HCT116 (cell line): ENCODE measurements at regions not wholly inside any gene's neighbourhood (a gene's known extent, or its start where the extent isn't known, plus 50 kb on each side); places are given as distances from the start of the nearest gene placed in this dataset.

Source experiments
- ATAC-seq: fragments of 200-7000 bp; cut with Tn5 transposase; 2 replicates; pipeline ENCODE4 v1.9.1; 2020; ENCODE audit warnings: mild to moderate bottlenecking, moderate library complexity
- BruUV-seq: library from RNA; stranded (reverse); fragments of 400-500 nt; replicated peaks from 2 replicates; lab custom pipeline; 2021; lab: Mats Ljungman, UMichigan
- CTCF ChIA-PET: fragments of 300-600 bp; sonication (Branson Sonifier 250); formaldehyde crosslinking; loops from one replicate; lab custom pipeline; 2021; ENCODE audit warnings: antibody characterized with exemption; lab: Charles Lee
- POLR2A ChIA-PET: fragments of 300-600, 350-600 bp; sonication (Branson Sonifier 250); formaldehyde crosslinking; loops from one replicate; lab custom pipeline; 2021; ENCODE audit warnings: antibody characterized with exemption; lab: Charles Lee
- RAD21 ChIA-PET, 2 experiments: fragments of 300-600 bp; sonication (Branson Sonifier 250); formaldehyde crosslinking; loops; one replicate each; lab custom pipeline; 2023; ENCODE audit warnings: low total read pairs in 2 of 2; ENCODE audit not compliant: uncharacterized antibody in 2 of 2, unreplicated experiment in 2 of 2, low non-redundant PET in 1 of 2; lab: Charles Lee
- DNase-seq: peaks from one replicate; pipeline ENCODE4 v3.0.0-alpha.2; 2010; ENCODE audit warnings: low read depth, low spot score
- H2AFZ ChIP-seq: fragments of 200-600 bp; shearing (Covaris generic), sonication (generic); 2 replicates; pipeline ENCODE4 v1.6.1; 2017; ENCODE audit warnings: low read depth, mixed run types, mixed read lengths, antibody characterized with exemption, low read length; ENCODE audit not compliant: poor library complexity, severe bottlenecking
- H3K27ac ChIP-seq: 2 replicates; pipeline ENCODE4 v1.5.1; 2012; ENCODE audit warnings: low read depth, low read length
- H3K27me3 ChIP-seq: fragments of 200-600 bp; sonication (generic); 2 replicates; pipeline ENCODE4 v1.6.1; 2016; ENCODE audit warnings: mixed run types, low read length, mixed read lengths; ENCODE audit not compliant: insufficient read depth
- H3K36me3 ChIP-seq, 2 experiments: fragments of 200-500 bp in 1 of 2; fragments of 200-600 bp in 1 of 2; sonication (Bioruptor generic) in 1 of 2; sonication (generic) in 1 of 2; 2 replicates each; pipeline versions ENCODE4 v1.5.1 to v1.6.1; 2014 to 2016; ENCODE audit warnings: low read length in 2 of 2, inconsistent platforms in 1 of 2, mixed read lengths in 1 of 2, mixed run types in 1 of 2; ENCODE audit not compliant: insufficient read depth in 2 of 2, control insufficient read depth in 1 of 2
- H3K4me1 ChIP-seq, 2 experiments: fragments of 200-600 bp in 1 of 2; sonication (generic) in 1 of 2; 2 replicates each; pipeline versions ENCODE4 v1.5.1 to v1.6.1; 2012 to 2017; ENCODE audit warnings: low read length in 2 of 2, inconsistent platforms in 1 of 2, mild to moderate bottlenecking in 1 of 2, mixed read lengths in 1 of 2, mixed run types in 1 of 2, moderate library complexity in 1 of 2; ENCODE audit not compliant: insufficient read depth in 2 of 2, control insufficient read depth in 1 of 2
- H3K4me2 ChIP-seq: fragments of 200-600 bp; sonication (generic); 2 replicates; pipeline ENCODE4 v1.6.1; 2017; ENCODE audit warnings: mixed run types, low read length, mixed read lengths
- H3K4me3 ChIP-seq, 2 experiments: fragments of 200-600 bp in 1 of 2; sonication (generic) in 1 of 2; replicated peaks in 1 of 2; 2 replicates each; pipeline ENCODE4 v1.5.1; 2011 to 2016; ENCODE audit warnings: low read length in 2 of 2, control low read depth in 1 of 2, low read depth in 1 of 2, mild to moderate bottlenecking in 1 of 2, mixed read lengths in 1 of 2, mixed run types in 1 of 2
- H3K79me2 ChIP-seq: fragments of 200-600 bp; sonication (generic); 2 replicates; pipeline ENCODE4 v1.6.1; 2017; ENCODE audit warnings: mild to moderate bottlenecking, mixed run types, low read length, moderate library complexity, mixed read lengths; ENCODE audit not compliant: insufficient read depth
- H3K9ac ChIP-seq: fragments of 200-600 bp; sonication (generic); 2 replicates; pipeline ENCODE4 v1.6.1; 2016; ENCODE audit warnings: low read length, mixed read lengths
- H3K9me2 ChIP-seq: fragments of 200-600 bp; sonication (generic), shearing (Covaris generic); 2 replicates; pipeline ENCODE4 v1.6.1; 2017; ENCODE audit warnings: mixed run types, mild to moderate bottlenecking, moderate library complexity; ENCODE audit not compliant: insufficient read depth
- H3K9me3 ChIP-seq, 2 experiments: fragments of 200-500 bp in 1 of 2; fragments of 200-600 bp in 1 of 2; sonication (Bioruptor generic) in 1 of 2; sonication (generic) in 1 of 2; 2 replicates each; pipeline ENCODE4 v1.6.1; 2014 to 2017; ENCODE audit warnings: low read length in 2 of 2, mixed read lengths in 2 of 2, inconsistent platforms in 1 of 2, low read depth in 1 of 2, mild to moderate bottlenecking in 1 of 2, mixed run types in 1 of 2, moderate library complexity in 1 of 2; ENCODE audit not compliant: control insufficient read depth in 1 of 2, insufficient read depth in 1 of 2
- H4K20me1 ChIP-seq: fragments of 200-600 bp; sonication (generic), shearing (Covaris generic); 2 replicates; pipeline ENCODE4 v1.6.1; 2017; ENCODE audit warnings: mixed run types, mild to moderate bottlenecking, moderate library complexity; ENCODE audit not compliant: insufficient read depth
- CBX3 ChIP-seq: IDR thresholded peaks from 2 replicates; pipeline ENCODE4 v1.6.1; 2012; ENCODE audit warnings: low read depth
- CEBPB ChIP-seq: IDR thresholded peaks from 2 replicates; pipeline ENCODE4 v1.6.1; 2012; ENCODE audit warnings: low read depth
- EGR1 ChIP-seq: IDR thresholded peaks from 2 replicates; pipeline ENCODE4 v1.6.1; 2012; ENCODE audit warnings: low read depth
- ELF1 ChIP-seq: IDR thresholded peaks from 2 replicates; pipeline ENCODE4 v1.6.1; 2012; ENCODE audit warnings: low read depth, borderline replicate concordance
- EZH2phosphoT487 ChIP-seq: fragments of 200-600 bp; IDR thresholded peaks from 2 replicates; pipeline ENCODE4 v1.6.1; 2018; ENCODE audit warnings: antibody characterized with exemption, borderline replicate concordance
- FOSL1 ChIP-seq: IDR thresholded peaks from 2 replicates; pipeline ENCODE4 v1.6.1; 2012; ENCODE audit warnings: low read depth
- SIN3A ChIP-seq: IDR thresholded peaks from 2 replicates; pipeline ENCODE4 v1.6.1; 2012; ENCODE audit warnings: low read depth
- SP1 ChIP-seq: IDR thresholded peaks from 2 replicates; pipeline ENCODE4 v1.6.1; 2012; ENCODE audit warnings: low read depth
- YY1 ChIP-seq: IDR thresholded peaks from 2 replicates; pipeline ENCODE4 v1.6.1; 2011; ENCODE audit warnings: low read length, low read depth, moderate library complexity, mild to moderate bottlenecking; ENCODE audit not compliant: insufficient replicate concordance; ENCODE audit errors: extremely low read depth
- ZNF274 ChIP-seq: fragments of 200-500 bp; sonication (Bioruptor generic); IDR thresholded peaks from 2 replicates; pipeline ENCODE4 v1.6.1; 2014; ENCODE audit warnings: mild to moderate bottlenecking, low read depth, low read length, inconsistent platforms
- intact Hi-C: fragments of 100-400 bp; cut with micrococcal nuclease; formaldehyde crosslinking; loops from 2 replicates; pipeline ENCODE4 v1.10.0; 2022
- TF ChIP-seq, protein P1 (sequence below): IDR thresholded peaks from 2 replicates; pipeline ENCODE4 v1.6.1; 2012
- TF ChIP-seq, protein P2 (sequence below): IDR thresholded peaks from 2 replicates; pipeline ENCODE4 v1.6.1; 2012; ENCODE audit warnings: low read depth
- TF ChIP-seq, protein P3 (sequence below), 3 experiments: fragments of 200-600 bp in 1 of 3; sonication (generic) in 1 of 3; IDR thresholded peaks in 2 of 3; conservative IDR thresholded peaks in 1 of 3; 2 replicates each; pipeline ENCODE4 v1.5.1; 2012 to 2017; ENCODE audit warnings: low read depth in 2 of 3, low read length in 2 of 3, antibody characterized with exemption in 1 of 3, borderline replicate concordance in 1 of 3, control low read depth in 1 of 3, mild to moderate bottlenecking in 1 of 3, mixed read lengths in 1 of 3, mixed run types in 1 of 3, moderate library complexity in 1 of 3; ENCODE audit not compliant: insufficient read depth in 1 of 3

- intact Hi-C loops = no loop called here
- H3K4me2 ChIP-seq = no peak overlapping the region
- BruUV-seq = no TSS peak
- H3K27me3 ChIP-seq = no peaks in the 10 kb centered on the region
- CTCF ChIA-PET = no interaction called here
- H3K79me2 ChIP-seq = no peaks in the 10 kb centered on the region
- no peaks in the 10 kb centered on the region for H3K9me3 ChIP-seq
- no peak for DNase-seq
- H3K9me2 ChIP-seq = no peaks in the 10 kb centered on the region
- no peaks in the 10 kb centered on the region for H3K4me1 ChIP-seq
- RAD21 ChIA-PET = no interaction called here
- no peak for ATAC-seq
- no peaks in the 10 kb centered on the region for H4K20me1 ChIP-seq
- H3K36me3 ChIP-seq = no peaks in the 10 kb centered on the region
- no peak overlapping the region for H3K4me3 ChIP-seq
- POLR2A ChIA-PET = no interaction called here
- H3K9ac ChIP-seq = no peak overlapping the region
- H3K27ac ChIP-seq = no peak overlapping the region
- TF ChIP-seq CEBPB = no peak
- TF ChIP-seq CBX3 = no peak
- no peak for TF ChIP-seq ELF1
- no peak for TF ChIP-seq YY1
- TF ChIP-seq EZH2phosphoT487 = no peak
- H2AFZ ChIP-seq = no peak overlapping the region
Observed at GRCh38 chr10:3720228-3721019, 64.6 kb downstream of the KLF6 start.

- ATAC-seq = no peak
- intact Hi-C loops = no loop called here
- no peak overlapping the region for H3K27ac ChIP-seq
- H3K9me2 ChIP-seq = no peaks in the 10 kb centered on the region
- H3K4me3 ChIP-seq = no peak overlapping the region
- RAD21 ChIA-PET = no interaction called here
- DNase-seq = no peak
- H3K9ac ChIP-seq = no peak overlapping the region
- no peaks in the 10 kb centered on the region for H3K36me3 ChIP-seq
- POLR2A ChIA-PET = no interaction called here
- H3K79me2 ChIP-seq = no peaks in the 10 kb centered on the region
- BruUV-seq = no TSS peak
- H2AFZ ChIP-seq = no peak overlapping the region
- H3K4me1 ChIP-seq = no peaks in the 10 kb centered on the region
- H3K27me3 ChIP-seq = no peaks in the 10 kb centered on the region
- CTCF ChIA-PET = no interaction called here
- H3K4me2 ChIP-seq = no peak overlapping the region
- TF ChIP-seq CEBPB = no peak
- TF ChIP-seq, protein P1, sequence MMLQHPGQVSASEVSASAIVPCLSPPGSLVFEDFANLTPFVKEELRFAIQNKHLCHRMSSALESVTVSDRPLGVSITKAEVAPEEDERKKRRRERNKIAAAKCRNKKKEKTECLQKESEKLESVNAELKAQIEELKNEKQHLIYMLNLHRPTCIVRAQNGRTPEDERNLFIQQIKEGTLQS = no peak
- no peak for TF ChIP-seq EGR1
- TF ChIP-seq, protein P2, sequence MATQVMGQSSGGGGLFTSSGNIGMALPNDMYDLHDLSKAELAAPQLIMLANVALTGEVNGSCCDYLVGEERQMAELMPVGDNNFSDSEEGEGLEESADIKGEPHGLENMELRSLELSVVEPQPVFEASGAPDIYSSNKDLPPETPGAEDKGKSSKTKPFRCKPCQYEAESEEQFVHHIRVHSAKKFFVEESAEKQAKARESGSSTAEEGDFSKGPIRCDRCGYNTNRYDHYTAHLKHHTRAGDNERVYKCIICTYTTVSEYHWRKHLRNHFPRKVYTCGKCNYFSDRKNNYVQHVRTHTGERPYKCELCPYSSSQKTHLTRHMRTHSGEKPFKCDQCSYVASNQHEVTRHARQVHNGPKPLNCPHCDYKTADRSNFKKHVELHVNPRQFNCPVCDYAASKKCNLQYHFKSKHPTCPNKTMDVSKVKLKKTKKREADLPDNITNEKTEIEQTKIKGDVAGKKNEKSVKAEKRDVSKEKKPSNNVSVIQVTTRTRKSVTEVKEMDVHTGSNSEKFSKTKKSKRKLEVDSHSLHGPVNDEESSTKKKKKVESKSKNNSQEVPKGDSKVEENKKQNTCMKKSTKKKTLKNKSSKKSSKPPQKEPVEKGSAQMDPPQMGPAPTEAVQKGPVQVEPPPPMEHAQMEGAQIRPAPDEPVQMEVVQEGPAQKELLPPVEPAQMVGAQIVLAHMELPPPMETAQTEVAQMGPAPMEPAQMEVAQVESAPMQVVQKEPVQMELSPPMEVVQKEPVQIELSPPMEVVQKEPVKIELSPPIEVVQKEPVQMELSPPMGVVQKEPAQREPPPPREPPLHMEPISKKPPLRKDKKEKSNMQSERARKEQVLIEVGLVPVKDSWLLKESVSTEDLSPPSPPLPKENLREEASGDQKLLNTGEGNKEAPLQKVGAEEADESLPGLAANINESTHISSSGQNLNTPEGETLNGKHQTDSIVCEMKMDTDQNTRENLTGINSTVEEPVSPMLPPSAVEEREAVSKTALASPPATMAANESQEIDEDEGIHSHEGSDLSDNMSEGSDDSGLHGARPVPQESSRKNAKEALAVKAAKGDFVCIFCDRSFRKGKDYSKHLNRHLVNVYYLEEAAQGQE = no peak
- TF ChIP-seq, protein P3, sequence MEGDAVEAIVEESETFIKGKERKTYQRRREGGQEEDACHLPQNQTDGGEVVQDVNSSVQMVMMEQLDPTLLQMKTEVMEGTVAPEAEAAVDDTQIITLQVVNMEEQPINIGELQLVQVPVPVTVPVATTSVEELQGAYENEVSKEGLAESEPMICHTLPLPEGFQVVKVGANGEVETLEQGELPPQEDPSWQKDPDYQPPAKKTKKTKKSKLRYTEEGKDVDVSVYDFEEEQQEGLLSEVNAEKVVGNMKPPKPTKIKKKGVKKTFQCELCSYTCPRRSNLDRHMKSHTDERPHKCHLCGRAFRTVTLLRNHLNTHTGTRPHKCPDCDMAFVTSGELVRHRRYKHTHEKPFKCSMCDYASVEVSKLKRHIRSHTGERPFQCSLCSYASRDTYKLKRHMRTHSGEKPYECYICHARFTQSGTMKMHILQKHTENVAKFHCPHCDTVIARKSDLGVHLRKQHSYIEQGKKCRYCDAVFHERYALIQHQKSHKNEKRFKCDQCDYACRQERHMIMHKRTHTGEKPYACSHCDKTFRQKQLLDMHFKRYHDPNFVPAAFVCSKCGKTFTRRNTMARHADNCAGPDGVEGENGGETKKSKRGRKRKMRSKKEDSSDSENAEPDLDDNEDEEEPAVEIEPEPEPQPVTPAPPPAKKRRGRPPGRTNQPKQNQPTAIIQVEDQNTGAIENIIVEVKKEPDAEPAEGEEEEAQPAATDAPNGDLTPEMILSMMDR (IDR thresholded peaks at IDR 0.05 in 2 of 3, conservative IDR thresholded peaks at IDR 0.05 in 1 of 3; ENCODE audit: borderline replicate concordance in 1 of 3, insufficient read depth in 1 of 3, low read depth in 2 of 3, low read length in 2 of 3) = no peak
- no peak for TF ChIP-seq SP1
- no peak for TF ChIP-seq ZNF274
- TF ChIP-seq SIN3A = no peak
- TF ChIP-seq FOSL1 = no peak
- TF ChIP-seq, all 23 proteins: peak for 0
- no peaks in the 10 kb centered on the region for H4K20me1 ChIP-seq
- no peaks in the 10 kb centered on the region for H3K9me3 ChIP-seq
Observed at GRCh38 chr10:3719024-3719843, 65.8 kb downstream of the KLF6 start.
